ENCODE measurements at regions not wholly inside any gene's neighbourhood (a gene's known extent, or its start where the extent isn't known, plus 50 kb on each side); places are given as distances from the start of the nearest gene placed in this dataset.

- peaks cover 3% of the 10 kb centered on the region for H3K9me3 Mint-ChIP-seq
- H3K4me3 Mint-ChIP-seq, result no peak overlapping the region
- no peak for TF ChIP-seq CTCF (IDR thresholded peaks at IDR 0.05)
- POLR2A ChIA-PET, result no interaction called here
- no peaks in the 10 kb centered on the region for H3K27me3 Mint-ChIP-seq
- H3K36me3 Mint-ChIP-seq (ENCODE audit: low read depth), result no peaks in the 10 kb centered on the region
- no peak overlapping the region for H3K27ac Mint-ChIP-seq
- DNase-seq (no peak), ATAC-seq (no peak)
- intact Hi-C loops (cut with micrococcal nuclease), result no loop called here
- CTCF ChIA-PET, result no interaction called here
- no peaks in the 10 kb centered on the region for H3K4me1 Mint-ChIP-seq (ENCODE audit: low read depth)
These were observed 198.5 kb upstream of the LRATD1 start for GRCh38 chr2:14433946-14434495.

- Mint-ChIP-seq H3K27me3 (no peaks in the 10 kb centered on the region), H3K36me3 (ENCODE audit: low read depth) (no peaks in the 10 kb centered on the region), H3K9me3 (peaks cover 8% of the 10 kb centered on the region), H3K27ac (no peak overlapping the region), H3K4me3 (no peak overlapping the region), H3K4me1 (ENCODE audit: low read depth) (no peaks in the 10 kb centered on the region)
- ATAC-seq (no peak), DNase-seq (no peak)
- POLR2A ChIA-PET, result no interaction called here
- CTCF ChIA-PET, result no interaction called here
- intact Hi-C loops (cut with micrococcal nuclease), result no loop called here
- no peak for TF ChIP-seq CTCF (IDR thresholded peaks at IDR 0.05)
These were observed 186.8 kb upstream of the LRATD1 start for GRCh38 chr2:14445670-14446069.

GRCh38 chr2:14448340-14448739 lies 184.2 kb upstream of the LRATD1 start:
- Mint-ChIP-seq H3K27ac (no peak overlapping the region), H3K9me3 (peaks cover 8% of the 10 kb centered on the region), H3K27me3 (no peaks in the 10 kb centered on the region), H3K4me3 (no peak overlapping the region), H3K36me3 (ENCODE audit: low read depth) (no peaks in the 10 kb centered on the region), H3K4me1 (ENCODE audit: low read depth) (no peaks in the 10 kb centered on the region)
- intact Hi-C loops (cut with micrococcal nuclease), result no loop called here
- TF ChIP-seq CTCF (IDR thresholded peaks at IDR 0.05), result no peak
- CTCF ChIA-PET, result interaction anchor here (0.8 kb wide), 1 partner anchor 81 kb away, joined by 3 read pairs; no protein-coding TSS in a partner anchor
- ATAC-seq (no peak), DNase-seq (no peak)
- POLR2A ChIA-PET, result no interaction called here

GRCh38 chr2:14451312-14451711 lies 181.2 kb upstream of the LRATD1 start:
- TF ChIP-seq CTCF (IDR thresholded peaks at IDR 0.05), result no peak
- no peak overlapping the region for H3K27ac Mint-ChIP-seq
- intact Hi-C loops (cut with micrococcal nuclease), result no loop called here
- H3K4me3 Mint-ChIP-seq, result no peak overlapping the region
- peaks cover 3% of the 10 kb centered on the region for H3K9me3 Mint-ChIP-seq
- no peaks in the 10 kb centered on the region for H3K36me3 Mint-ChIP-seq (ENCODE audit: low read depth)
- ATAC-seq (no peak), DNase-seq (no peak)
- no peaks in the 10 kb centered on the region for H3K4me1 Mint-ChIP-seq (ENCODE audit: low read depth)
- CTCF ChIA-PET, result no interaction called here
- no peaks in the 10 kb centered on the region for H3K27me3 Mint-ChIP-seq
- POLR2A ChIA-PET, result no interaction called here

GRCh38 chr2:14454202-14454601 lies 178.3 kb upstream of the LRATD1 start:
- ATAC-seq, result no peak

More at GRCh38 chr2:14454202-14454601, 178.3 kb upstream of the LRATD1 start:
- peaks cover 3% of the 10 kb centered on the region for H3K9me3 Mint-ChIP-seq
- no peaks in the 10 kb centered on the region for H3K36me3 Mint-ChIP-seq (ENCODE audit: low read depth)
- no peaks in the 10 kb centered on the region for H3K4me1 Mint-ChIP-seq (ENCODE audit: low read depth)
- no peak for TF ChIP-seq CTCF (IDR thresholded peaks at IDR 0.05)
- intact Hi-C loops (cut with micrococcal nuclease), result no loop called here
- DNase-seq, result no peak
- no peaks in the 10 kb centered on the region for H3K27me3 Mint-ChIP-seq
- POLR2A ChIA-PET, result no interaction called here
- H3K4me3 Mint-ChIP-seq, result no peak overlapping the region
- CTCF ChIA-PET, result no interaction called here
- H3K27ac Mint-ChIP-seq, result no peak overlapping the region

Data from activated CD8-positive, alpha-beta T cell treated with anti-CD3 and anti-CD28 coated beads for 36 hours (primary cell).